Esophagus muscularis mucosa (tissue), 3 donors: ENCODE measurements at regions not wholly inside any gene's neighbourhood (a gene's known extent, or its start where the extent isn't known, plus 50 kb on each side); places are given as distances from the start of the nearest gene placed in this dataset.

Source experiments
- EP300 ChIP-seq: sonication (generic); formaldehyde crosslinking; IDR thresholded peaks from one replicate; pipeline ENCODE4 v1.6.1; 2017; ENCODE audit warnings: antibody characterized with exemption
- TF ChIP-seq, protein P1 (sequence below), 3 experiments: fragments of 200-600 bp in 2 of 3; fragments of 450-650 bp in 1 of 3; sonication (generic) in 2 of 3; IDR thresholded peaks; one replicate each; pipeline ENCODE4 v1.5.1; 2017 to 2019; ENCODE audit warnings: antibody characterized with exemption in 3 of 3, mild to moderate bottlenecking in 2 of 3, moderate library complexity in 1 of 3

DNA sequence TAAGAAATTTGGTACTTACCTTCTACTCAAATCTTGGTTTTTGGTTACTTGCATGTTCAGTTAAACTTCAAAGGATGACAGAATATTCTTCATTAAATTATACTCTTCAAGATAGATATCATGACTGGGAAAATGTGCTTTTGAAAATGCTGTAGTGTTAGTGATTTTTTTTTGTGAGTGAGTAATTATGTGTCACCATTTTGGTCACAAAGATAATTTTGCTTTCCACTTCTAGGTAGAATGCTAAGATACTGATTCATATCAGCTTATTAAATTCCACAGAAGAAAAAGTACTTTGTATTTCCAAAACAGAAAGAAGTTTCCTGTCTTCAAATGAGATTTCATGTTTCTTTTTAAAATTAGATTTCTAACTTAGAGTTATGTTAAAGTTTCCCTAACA is 61.2 kb downstream of the ATXN7L3B start:
- TF ChIP-seq EP300 = no peak
- TF ChIP-seq, protein P1, sequence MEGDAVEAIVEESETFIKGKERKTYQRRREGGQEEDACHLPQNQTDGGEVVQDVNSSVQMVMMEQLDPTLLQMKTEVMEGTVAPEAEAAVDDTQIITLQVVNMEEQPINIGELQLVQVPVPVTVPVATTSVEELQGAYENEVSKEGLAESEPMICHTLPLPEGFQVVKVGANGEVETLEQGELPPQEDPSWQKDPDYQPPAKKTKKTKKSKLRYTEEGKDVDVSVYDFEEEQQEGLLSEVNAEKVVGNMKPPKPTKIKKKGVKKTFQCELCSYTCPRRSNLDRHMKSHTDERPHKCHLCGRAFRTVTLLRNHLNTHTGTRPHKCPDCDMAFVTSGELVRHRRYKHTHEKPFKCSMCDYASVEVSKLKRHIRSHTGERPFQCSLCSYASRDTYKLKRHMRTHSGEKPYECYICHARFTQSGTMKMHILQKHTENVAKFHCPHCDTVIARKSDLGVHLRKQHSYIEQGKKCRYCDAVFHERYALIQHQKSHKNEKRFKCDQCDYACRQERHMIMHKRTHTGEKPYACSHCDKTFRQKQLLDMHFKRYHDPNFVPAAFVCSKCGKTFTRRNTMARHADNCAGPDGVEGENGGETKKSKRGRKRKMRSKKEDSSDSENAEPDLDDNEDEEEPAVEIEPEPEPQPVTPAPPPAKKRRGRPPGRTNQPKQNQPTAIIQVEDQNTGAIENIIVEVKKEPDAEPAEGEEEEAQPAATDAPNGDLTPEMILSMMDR (IDR thresholded peaks at IDR 0.05) = no peak
